ENCODE measurements at regions not wholly inside any gene's neighbourhood (a gene's known extent, or its start where the extent isn't known, plus 50 kb on each side); places are given as distances from the start of the nearest gene placed in this dataset.
A peak's percentile ranks its signal among the peaks of the same experiment; 100 is the strongest.
"Not testable (repeated sequence)": the region's sequence is repeated elsewhere in the genome, so short reads cannot be mapped to it uniquely, and the experiment has no call there.

DNA sequence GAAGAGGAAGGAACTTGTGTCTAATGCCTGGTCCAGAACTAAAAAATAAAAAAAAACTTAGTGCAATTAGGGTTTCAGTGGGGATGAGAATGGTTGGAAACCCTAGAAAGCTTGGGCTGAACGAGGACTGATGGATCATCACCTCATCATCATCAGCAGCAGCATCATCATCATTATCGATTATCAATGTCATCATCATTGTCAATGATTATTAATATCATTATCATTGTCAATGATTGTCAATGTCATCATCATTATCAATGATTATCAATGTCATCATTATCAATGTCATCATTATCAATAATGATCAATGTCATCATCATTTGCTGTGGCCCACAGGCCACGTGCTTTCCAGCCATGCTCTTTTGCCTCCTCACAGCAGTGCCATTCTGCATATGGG, 952.0 kb upstream of the ZNF722 start:
- no peak for DNase-seq

DNA sequence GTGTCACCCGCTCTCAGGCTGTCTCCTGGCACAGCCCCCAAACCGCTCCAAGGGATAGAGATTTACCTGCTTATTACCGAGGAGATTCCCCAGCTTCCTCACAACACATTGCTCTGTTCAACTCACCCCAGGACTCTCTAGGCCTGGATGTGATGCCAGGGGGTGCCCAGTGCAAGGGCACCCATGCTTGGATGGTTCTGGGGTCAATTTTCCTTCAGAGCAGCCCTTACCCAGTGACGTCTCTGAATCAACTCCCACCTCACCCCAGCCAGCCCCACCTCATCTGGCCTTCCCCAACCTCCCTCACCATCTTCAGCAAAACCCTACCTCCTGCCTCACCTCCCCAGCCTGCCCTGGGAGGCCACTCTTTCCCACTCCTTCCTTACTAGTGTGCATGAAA, 951.6 kb upstream of the ZNF722 start:
- no peak for DNase-seq

DNA sequence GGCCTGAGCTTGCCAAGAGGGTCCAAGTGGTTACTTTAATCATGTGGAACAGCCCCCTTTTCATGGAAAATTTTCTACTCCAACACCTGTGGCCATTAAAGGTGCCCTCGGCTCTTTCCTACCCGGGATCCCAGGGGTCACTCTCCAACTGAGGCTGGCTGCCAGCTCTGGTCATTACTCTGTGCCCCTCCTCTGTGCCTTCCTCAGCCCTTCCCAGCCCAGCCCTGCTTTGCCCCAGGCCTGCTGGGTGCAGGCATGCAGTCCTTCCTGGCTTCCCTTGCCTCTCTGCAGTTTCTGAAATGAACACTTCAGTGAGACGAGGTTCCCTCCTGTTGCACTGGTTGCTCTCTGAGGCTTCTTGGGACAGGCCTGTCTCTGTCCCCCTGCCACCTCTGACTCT, 951.1 kb upstream of the ZNF722 start:
- no peak for DNase-seq

DNA sequence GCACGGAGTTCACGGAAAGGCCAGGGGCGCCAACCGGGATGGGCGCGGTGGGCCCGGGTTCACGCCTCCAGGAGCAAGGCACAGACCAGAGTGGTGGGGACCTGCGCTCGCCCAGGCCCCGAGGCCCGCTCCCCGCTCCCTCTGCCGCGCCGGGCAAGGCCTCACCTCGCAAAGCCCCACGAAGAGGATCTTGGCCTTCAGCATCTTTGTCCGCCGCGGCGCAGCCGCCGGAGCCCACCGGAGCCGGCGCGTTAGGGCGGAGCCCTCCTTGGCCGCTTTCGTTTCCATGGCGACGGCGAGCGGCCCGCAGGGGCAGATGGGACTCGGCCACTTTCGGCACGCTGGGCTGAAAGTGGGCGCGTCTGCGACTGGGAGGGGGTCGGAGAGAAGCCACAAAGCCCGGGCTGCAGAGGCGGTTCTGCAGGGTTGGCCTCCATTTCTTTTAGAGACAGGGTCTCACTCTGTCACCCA, 944.4 kb upstream of the ZNF722 start:
- no peak for DNase-seq

DNA sequence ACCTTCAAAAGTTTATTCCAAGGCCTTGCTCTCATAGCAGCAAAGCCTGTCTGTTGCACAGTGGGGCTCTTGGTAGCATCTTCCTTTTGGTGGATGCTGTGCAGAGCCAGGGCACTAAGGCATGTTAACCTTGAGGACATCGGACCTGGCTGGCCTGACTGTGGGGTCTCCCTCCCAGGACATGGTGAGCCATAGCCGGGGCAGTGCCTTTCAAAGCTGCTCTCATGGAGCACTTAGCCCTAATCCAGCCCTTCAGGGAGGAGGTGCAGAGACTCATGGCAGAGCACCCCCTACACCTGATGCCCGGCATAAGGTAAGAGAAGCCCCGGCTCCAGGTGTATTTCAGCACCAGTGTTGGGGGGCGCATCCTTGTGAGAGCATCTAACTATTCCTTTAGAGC, 941.4 kb upstream of the ZNF722 start:
- no peak for DNase-seq

DNA sequence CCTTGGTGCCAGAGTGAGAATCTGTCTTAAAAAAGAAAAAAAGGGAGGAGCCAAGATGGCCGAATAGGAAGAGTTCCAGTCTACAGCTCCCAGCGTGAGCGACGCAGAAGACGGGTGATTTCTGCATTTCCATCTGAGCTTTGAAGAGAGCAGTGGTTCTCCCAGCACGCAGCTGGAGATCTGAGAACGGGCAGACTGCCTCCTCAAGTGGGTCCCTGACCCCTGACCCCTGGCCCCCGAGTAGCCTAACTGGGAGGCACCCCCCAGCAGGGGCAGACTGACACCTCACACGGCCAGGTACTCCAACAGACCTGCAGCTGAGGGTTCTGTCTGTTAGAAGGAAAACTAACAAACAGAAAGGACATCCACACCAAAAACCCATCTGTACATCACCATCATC, 937.9 kb upstream of the ZNF722 start:
- not testable (repeated sequence) for DNase-seq

DNA sequence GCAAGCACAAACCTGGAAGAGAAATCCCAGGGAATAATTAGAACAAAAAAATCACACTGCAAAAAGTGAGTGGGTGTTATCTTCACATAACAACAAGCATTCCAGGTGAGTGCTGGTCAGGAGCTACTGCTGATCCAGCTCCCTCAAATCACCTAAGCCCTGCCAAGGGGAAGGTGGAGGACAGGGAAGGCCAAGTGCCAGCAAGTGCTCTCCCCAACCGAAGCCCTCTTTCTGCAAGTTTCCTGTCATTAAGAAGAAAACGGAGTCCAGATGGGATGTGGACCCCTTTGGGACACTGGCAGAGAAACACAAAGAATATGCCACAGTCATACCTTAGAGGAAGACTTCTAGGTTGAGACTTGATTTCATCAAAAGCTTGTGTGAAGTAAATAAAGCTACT, 933.0 kb upstream of the ZNF722 start:
- DNase-seq: no peak

DNA sequence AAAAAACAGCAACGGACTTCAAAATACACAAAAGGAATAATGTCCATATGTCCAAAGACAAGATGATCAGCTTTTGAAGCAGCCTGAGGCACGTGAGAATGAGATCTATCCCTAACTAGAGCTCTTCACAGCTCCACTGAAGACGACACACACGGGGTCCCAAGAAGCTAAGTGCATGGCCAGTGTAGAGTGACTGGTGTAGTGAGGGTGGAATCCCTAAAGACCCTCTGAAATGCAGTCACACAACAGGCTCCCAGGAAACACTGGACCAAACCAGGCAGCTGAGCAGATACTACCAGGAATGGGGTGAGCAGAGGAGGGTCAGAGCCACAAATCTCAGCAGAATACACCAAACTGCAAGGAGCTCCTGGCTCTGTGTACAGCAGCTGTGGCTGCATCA, 932.4 kb upstream of the ZNF722 start:
- not testable (repeated sequence) for DNase-seq

DNA sequence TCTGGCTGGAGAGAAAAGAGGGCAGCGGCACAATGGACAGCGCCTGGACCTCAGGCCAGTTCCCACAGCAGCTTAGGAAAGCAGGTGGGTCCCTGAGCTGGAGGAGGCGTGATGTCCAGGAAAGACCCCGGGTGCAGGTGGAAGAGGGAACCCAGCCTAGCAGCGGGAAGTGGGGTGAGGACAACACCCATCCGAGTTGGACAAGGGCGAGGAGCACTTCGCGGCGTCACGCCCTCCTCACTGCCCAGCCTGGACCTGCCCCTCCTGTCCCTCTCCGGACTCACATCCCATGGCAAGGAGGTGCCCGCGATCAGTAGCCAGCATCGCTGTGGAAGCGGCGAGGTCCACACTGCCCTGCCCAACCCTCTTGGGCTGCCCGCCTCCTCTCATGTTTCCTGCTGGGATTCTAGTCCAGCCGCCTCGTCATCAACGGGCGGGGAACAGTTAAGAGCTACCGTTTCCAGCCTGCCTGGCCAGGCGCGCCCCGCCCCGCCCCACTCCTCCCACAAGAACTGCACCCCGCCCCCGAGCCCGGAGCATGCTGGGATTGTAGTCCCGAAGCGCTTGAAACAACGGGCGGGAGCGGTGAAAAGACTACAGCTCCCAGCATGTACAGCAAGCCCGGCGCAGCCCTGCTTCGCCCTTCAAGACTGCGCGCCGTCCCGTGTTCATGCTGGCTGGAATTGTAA, 930.6 kb upstream of the ZNF722 start:
- DNase-seq: no peak

DNA sequence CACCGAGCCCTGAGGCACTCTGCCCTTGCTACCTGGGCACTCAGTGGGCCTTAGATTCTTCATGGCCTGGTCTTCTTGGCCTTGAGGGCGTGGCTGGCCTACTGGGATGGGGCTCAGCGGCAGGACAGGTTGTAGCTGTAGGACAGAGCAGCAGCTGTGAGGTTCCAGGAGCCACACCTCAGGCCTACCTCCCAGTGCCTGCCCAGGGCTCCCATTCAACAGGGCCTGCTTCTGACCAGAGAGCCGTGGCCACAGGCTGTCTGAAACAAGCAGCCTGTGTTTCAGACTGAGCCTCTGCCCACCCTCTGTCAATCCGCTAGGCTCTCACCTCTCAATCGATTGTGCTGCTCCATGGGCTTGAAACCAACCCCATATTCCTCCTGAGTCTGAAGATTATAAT, 928.0 kb upstream of the ZNF722 start:
- no peak for DNase-seq

DNA sequence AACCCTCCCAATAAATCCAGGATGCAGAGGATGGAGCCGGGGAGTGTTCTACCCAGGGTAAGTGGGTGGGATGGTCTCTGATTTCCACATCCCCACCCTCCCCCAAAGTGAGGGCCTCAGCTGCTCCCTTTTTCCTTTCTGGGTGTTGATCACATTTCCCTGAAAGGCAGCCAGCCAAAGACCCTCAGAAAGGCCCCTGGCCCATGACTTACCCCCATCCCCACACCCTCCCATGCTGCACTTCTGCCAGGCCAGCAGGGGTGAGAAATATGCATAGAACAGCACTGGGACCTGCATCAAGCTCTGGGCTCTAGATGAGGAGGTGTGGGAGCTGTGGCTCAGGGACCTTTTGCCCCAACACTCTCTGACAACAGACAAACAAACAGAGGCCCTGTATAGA, 927.3 kb upstream of the ZNF722 start:
- no peak for DNase-seq

DNA sequence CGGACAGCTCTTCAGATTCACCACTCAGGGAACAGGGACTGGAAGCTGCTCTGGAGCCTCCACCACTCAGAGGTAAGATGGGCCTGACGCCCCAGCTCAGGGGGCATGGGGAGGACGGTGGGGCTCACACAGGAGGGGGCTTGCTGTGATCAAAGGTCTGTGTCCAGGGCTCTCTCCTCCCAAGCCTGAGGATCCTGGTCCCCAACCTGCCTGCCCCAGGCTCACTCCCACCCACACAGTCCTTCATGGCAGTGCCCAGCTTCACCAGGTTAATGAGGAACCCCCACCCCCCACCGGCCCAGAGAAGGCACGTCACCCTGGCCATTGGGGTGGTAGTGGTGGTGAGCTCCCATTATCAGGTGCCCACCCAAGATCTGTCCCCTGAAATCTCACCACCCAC, 926.7 kb upstream of the ZNF722 start:
- peak; percentile 38 for DNase-seq

DNA sequence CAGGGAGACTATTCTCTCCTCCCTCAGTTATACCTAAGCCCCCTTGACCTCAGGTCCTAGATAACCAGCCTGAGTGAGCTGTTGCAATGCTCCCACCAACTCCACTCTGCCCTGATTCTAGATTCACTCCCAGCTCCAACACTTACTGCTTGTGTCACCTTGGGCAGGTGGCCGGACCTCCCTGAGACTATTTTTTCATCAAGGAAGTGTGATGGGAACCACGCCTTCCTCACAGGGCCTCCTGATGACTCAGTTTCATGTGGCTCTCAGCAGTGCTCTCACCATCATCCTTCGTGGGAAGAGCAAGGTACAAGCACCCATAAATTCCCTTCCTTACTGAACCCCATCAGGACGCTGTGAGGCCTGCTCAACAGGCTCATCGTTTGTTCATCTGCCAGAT, 925.8 kb upstream of the ZNF722 start:
- no peak for DNase-seq

DNA sequence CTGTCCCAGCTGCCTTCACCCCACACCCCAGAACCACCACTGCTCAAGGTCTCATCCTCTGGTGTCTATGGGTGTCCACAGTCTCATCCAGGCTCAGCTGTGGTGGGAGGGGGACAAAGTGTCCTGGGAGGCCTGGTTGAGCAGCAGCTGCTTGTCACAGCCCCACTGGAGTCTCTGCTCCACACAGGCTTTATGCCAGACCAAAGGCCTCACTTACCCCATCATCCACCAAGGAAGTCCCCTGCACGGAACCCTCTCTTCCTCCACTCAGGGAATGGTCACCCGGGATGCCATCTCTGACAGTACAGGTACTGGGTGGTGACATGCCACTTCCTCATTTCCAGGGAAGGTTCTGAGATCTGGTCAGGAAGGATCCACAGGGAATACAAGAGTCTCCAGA, 925.4 kb upstream of the ZNF722 start:
- peak; percentile 38 for DNase-seq

DNA sequence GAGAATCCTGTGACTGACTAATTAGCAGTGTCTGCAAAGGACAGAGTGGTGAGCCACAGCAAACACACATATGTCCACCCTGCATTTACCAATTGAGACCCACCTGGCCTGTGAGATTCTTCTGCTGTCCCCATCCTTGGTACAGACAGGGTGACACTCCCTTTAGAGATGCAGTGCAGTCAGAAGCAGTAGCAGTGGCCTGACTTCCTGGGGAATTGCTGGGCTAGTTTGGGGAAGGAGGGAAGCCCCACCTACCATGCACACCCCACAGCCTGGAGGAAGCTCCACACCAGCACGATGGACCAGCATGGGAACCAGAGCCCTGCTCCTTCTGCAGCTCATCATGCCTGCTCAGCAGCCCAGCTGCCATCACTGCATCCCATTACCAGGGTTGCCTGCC, 924.9 kb upstream of the ZNF722 start:
- DNase-seq: no peak

DNA sequence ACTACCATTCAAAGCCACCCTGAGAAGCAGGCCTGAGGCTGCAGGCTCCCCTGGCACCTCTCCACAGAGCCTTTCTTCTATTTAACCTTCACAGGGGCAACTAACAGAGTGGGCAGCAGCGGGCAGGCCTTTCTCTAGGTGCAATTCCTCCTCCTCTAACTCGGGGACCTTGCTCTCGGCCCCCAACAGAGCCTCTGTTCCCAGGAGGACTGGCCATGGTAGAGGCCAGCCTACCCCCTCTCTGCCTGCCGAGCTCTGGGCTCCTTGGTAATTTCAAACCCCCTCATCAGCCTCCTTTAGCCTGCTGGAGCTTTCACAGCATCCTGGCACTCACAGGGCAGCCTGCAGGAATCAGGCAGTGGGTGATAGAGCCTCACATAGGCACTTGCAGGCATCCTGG, 920.8 kb upstream of the ZNF722 start:
- DNase-seq: no peak

DNA sequence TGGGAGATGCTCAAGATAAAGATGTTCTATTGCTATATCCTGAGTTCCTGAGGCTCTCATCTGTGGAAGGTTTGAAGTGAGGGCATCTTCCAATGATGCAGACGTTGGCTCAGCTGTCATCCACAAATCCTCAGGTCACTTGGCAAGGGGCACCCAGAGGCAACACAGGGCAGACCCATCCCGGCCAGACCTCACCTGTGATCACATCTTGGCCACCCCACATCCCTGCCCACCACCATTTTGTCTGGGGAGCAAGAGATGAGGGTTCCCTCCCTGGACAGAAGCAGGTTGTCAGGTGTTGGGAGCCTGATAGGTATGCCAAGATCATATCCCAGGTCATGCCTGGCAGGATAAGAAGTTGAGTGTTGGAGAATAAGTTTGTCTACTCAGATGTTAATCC, 918.2 kb upstream of the ZNF722 start:
- DNase-seq: no peak

DNA sequence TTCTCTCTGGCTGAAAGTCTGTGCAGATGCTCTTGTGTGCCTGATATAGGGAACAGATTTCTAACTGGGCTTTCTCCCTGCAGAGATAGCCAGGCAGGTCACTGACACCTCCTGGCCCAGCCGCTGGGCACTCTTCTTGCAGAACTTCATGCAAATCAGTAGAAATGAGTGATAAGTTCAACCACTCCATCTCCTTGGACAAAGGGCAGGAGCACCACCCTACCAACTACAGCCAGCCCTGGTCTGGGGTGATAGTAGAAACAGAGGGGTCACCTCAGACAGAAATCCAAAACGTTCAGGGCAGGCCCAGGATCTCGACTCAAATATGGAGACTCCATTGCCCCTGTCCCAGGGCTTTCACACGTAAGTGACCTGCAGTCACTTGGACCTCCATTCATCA, 917.8 kb upstream of the ZNF722 start:
- no peak for DNase-seq

DNA sequence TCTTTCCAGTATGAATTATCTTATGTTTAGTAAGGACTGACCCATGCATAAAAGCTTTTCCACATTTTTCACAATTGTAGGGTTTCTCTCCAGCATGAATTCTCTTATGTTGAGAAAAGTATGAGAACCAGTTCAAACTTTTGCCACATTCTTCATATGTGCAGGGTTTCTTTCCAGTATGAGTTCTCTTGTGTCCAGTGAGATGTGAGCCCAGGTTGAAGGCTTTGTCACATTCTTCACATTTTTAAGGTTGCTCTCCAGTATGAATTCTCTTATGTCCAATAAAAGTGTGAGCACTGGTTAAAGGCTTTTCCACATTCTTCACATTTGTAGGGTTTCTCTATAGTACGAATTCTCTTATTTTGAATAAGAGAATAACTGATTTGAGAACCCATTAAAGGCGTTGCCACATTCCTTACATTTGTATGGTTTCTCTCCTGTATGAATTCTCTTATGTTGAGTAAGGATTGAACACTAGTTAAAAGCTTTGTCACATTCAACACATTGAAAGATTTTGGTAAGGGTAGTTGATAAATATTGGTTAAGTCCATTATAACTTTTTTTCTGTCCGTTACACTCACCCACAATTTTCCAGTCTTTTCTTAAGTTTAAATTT, 911.0 kb upstream of the ZNF722 start:
- no peak for DNase-seq

DNA sequence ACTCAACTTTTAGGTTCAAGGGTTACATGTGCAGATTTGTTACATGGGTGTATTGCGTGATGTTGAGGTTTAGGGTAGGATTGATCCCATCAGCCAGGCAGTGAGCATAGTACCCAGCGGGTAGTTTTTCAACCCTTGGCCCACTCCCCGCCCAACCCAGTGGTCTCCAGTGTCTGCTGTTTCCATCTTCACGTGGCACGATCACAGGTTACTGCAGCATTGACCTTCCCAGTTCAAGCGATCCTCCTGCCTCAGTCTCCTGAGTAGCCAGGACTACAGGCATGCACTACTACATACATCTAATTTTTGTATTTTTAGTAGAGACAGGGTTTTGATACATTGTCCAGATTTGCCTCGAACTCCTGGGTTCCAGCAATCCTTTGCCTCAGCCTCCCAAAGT, 905.7 kb upstream of the ZNF722 start:
- no peak for DNase-seq

DNA sequence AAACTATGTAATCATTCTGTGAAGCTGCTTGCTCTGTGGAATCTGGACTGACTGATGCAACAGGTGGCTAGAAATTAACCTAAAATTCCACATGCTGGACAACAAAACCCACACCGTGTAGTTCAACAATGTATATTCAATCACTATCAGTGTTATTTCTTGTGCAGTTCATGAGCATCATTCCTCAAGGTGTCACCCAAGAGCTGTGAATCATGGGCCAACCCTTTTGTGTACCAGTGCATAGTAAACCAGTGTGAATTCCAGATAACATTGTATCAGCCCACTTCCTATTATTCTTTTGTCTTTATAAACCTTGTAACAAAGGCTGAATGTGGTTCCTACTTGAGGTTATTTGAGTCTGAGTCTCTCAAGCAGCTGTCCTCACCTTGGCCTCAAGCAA, 905.2 kb upstream of the ZNF722 start:
- DNase-seq: no peak

DNA sequence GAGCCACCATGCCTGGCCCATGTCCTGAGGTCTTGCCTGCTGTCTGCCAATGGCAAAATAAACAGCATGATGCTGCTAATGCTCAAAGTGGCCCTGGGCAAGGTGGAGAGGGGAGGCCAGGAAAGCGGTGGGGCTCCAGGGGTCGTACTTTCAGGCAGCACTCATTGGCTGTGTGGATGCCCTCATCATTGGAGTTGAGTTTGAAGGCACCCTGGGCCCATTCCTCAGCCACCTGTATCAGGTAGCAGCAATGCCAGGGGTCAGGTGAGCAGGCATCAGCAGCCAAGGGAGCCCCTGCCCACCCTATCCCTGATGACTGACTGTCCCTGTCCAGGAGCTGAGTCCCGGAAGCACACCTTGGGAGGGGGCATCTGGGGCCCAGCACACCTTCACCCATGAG, 902.5 kb upstream of the ZNF722 start:
- DNase-seq: no peak

DNA sequence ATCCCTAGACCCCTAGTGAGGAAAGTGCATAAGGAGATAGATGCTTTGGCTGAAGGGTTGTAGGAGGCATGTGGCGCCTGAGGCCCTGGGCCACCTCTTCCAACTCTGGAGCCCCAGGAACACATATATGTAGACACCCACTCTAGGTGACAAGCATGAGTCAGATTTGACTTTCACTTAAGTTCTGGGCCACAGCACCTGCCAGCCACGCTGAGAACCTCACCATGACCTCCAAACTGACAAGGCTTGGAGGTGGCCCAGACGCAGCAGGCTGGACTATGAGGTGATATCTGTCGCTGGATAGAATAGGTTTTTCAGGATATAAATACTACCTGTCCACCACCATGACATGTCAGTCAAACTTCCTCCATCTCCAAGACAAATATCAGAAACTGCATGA, 894.0 kb upstream of the ZNF722 start:
- DNase-seq: no peak

DNA sequence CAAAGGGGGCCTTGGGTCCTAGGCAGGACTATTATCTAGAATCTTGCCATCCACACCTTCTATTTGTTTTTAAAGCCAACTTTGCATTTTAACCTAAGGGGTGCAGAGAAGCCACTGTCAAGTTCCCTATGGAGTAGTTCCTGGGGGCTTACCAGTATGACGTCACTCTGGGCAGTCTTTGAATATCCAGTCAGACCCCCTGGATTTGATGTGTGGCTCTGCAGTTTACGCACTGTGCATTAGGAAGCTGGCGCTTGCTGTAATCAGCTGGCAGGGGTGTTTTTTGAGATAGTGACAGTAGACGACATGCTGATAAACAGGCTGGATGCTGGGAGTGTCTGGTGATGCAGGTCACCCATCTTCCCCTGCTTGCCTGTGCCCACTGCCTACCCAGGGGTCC, 892.7 kb upstream of the ZNF722 start:
- DNase-seq: no peak

Data from islet precursor cell (in vitro differentiated cells).